Fibroblast of mammary gland (primary cell): ENCODE measurements at regions not wholly inside any gene's neighbourhood (a gene's known extent, or its start where the extent isn't known, plus 50 kb on each side); places are given as distances from the start of the nearest gene placed in this dataset.

Experiments used
- DNase-seq: peaks from one replicate; pipeline ENCODE4 v3.0.0-alpha.2; 2010; ENCODE audit warnings: low read depth
- H3K4me3 ChIP-seq: 2 replicates; pipeline ENCODE4 v1.5.1; 2011; ENCODE audit warnings: low read depth, mild to moderate bottlenecking, low read length, moderate library complexity; ENCODE audit not compliant: control insufficient read depth
- TF ChIP-seq, protein P1 (sequence below): conservative IDR thresholded peaks from 2 replicates; pipeline ENCODE4 v1.5.1; 2011; ENCODE audit warnings: low read depth, low read length, inconsistent platforms; ENCODE audit not compliant: control insufficient read depth, insufficient read depth

GRCh38 chr11:87465716-87466115 lies 428.0 kb downstream of the TMEM135 start:
- H3K4me3 ChIP-seq: no peak overlapping the region
- DNase-seq: no peak
- TF ChIP-seq, protein P1, sequence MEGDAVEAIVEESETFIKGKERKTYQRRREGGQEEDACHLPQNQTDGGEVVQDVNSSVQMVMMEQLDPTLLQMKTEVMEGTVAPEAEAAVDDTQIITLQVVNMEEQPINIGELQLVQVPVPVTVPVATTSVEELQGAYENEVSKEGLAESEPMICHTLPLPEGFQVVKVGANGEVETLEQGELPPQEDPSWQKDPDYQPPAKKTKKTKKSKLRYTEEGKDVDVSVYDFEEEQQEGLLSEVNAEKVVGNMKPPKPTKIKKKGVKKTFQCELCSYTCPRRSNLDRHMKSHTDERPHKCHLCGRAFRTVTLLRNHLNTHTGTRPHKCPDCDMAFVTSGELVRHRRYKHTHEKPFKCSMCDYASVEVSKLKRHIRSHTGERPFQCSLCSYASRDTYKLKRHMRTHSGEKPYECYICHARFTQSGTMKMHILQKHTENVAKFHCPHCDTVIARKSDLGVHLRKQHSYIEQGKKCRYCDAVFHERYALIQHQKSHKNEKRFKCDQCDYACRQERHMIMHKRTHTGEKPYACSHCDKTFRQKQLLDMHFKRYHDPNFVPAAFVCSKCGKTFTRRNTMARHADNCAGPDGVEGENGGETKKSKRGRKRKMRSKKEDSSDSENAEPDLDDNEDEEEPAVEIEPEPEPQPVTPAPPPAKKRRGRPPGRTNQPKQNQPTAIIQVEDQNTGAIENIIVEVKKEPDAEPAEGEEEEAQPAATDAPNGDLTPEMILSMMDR: no peak

- TF ChIP-seq, protein P1: peak; percentile 34
- DNase-seq: peak; percentile 17
- H3K4me3 ChIP-seq: no peak overlapping the region
Observed at GRCh38 chr11:87463486-87464102, 425.9 kb downstream of the TMEM135 start.

GRCh38 chr11:87462171-87462570 lies 424.4 kb downstream of the TMEM135 start:
- no peak for DNase-seq
- H3K4me3 ChIP-seq: no peak overlapping the region
- TF ChIP-seq, protein P1: no peak

- H3K4me3 ChIP-seq: no peak overlapping the region
- TF ChIP-seq, protein P1: no peak
- DNase-seq: no peak
Observed at GRCh38 chr11:87460842-87461637, 423.3 kb downstream of the TMEM135 start.

DNA sequence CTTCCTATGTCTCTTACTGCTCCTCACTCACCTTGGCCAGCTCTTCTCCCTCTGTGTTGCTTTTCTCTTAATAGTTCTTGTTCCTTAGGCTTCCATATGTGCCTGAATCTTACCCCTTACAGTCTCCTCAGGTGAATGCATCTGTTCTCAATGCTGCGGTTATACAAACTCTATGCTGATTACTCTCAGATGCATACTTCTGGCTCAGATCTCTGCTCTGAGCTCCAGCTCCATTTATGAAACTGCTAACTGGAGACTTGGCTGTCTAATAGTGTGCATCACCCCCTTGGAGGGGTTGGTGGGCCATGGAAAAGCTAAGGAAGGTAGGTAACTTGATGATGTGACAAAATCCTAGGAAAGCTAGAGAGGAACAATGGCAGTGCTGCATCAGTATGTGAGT lies 422.5 kb downstream of the TMEM135 start:
- TF ChIP-seq, protein P1: no peak
- no peak overlapping the region for H3K4me3 ChIP-seq
- DNase-seq: no peak

GRCh38 chr11:87459351-87459750 lies 421.6 kb downstream of the TMEM135 start:
- H3K4me3 ChIP-seq: no peak overlapping the region
- DNase-seq: no peak
- TF ChIP-seq, protein P1: no peak
